GM19324 (cell line): ENCODE measurements at regions not wholly inside any gene's neighbourhood (a gene's known extent, or its start where the extent isn't known, plus 50 kb on each side); places are given as distances from the start of the nearest gene placed in this dataset.
A peak's percentile ranks its signal among the peaks of the same experiment; 100 is the strongest.
"Not testable (repeated sequence)": the region's sequence is repeated elsewhere in the genome, so short reads cannot be mapped to it uniquely, and the experiment has no call there.

Source experiments
- ATAC-seq: cut with Tn5 transposase; IDR thresholded peaks from one replicate; pipeline ENCODE4 v1.9.1; 2021; ENCODE audit warnings: mild to moderate bottlenecking, moderate library complexity; ENCODE audit not compliant: unreplicated experiment, low FRiP score

DNA sequence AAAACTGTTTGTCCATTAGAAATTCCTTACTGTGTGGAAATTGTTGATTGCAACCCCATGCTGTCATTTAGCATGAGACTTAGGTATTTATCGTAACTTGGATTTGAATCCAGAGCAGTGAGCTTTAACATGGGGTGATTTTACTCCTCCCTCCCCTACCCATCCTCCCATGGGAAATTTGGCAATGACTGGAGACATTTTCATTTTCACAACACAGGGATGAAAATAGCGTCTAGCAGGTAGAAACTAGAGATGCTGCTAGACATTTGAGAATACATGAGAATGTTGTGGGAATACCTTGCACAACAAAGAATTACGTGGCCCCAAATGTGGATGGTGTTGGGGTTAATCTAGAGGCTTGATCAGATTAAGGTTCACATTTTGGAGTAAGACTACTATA lies 191.3 kb upstream of the MPDZ start:
- ATAC-seq = no peak

DNA sequence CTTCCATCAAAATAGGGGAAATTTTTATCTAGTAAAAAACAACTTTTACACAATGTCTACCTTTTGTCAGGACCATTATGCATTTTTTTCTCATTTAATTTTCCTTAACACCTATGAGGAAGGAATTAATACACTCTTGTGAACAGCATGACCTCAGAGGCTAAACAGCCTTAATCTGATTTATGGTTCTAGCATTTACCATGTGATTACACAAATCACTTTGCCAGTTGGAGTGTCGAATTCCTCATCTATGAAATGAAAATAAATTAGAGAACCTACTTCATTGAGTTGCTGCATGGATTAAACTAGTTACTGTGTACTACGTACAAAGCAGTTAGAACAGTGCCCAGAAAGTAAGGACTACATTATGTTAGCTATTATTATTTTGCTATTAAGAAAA lies 187.7 kb upstream of the MPDZ start:
- no peak for ATAC-seq

DNA sequence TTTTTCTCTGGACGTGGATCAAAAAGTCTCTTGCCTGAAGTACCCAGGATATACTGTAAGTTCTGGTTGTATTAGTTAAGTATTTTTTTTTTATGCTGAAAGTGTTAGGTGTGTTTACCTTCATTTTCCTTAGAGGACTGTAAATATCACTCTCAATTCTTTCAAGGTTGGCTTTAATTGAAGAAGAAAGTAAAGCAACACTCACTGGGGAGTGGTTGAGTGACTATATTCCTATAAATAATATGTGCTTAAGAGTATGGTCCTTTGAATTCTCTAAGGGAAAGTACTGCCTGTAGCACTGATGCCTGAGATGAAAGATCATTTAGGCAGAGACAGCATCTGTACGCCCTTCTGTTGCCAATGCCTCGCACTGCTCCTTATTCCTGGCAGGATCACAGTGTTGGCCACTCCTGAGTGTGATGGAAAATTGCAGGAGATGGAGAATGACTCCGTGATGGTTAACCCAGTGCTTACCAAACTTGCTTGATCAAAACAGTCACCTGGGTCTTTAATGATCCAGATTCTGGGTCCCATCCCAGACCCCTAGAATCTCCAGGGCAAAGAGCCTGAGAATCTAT lies 182.0 kb upstream of the MPDZ start:
- ATAC-seq = no peak

DNA sequence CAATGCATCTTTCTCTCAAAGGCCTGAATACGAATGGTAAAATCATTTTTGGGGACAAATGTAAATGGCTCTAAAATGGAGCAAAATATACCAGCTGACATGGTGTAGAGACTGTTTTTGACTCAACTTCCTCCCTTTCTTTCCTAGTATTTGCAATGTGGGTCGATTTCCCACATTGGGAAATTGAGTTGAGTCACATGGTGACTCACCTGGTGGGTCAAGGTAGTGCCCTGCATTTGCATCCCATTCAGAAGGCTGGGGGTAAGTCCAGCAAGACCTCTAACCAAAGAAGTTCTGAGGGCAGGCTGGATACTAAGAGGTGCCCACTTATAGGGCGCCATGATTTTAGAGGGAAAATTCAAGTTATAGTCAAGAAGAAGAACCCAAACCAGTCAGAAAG lies 179.6 kb upstream of the MPDZ start:
- ATAC-seq = no peak

DNA sequence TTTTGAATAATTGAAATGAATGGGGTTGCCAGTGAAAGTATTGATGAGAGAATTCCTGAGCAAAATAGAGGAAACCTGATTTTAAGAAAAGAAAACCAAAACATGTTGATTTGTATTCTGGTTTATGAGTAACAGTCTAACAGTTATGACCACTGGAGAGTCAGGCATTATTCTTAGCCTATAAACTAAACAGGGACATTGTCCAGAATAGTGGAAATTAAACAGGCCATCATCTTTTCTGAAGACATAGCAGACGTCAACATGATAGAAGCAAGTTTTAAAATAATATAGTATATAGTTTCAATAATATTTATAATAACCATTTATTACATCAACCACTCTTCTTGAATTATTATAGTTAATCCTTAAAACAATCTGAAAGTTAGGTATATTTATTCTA lies 178.3 kb upstream of the MPDZ start:
- no peak for ATAC-seq

DNA sequence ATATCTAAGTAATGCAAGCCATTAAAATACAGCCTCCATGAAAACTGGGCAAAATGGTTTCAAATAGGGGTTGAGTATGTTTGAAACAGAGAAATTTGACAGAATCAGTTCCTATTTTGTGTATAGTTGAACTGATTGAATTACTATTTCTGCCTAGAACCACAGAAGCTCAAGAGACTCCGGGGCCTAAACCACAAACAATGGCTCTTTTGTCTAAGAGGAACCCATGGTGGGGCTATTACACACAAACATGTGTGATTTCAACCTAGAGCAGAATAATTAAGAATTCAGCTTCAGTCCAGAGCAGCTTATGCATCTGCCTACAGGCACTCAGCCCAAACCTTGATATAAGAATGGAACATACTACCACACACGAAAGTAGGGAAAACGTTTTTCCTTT lies 171.2 kb upstream of the MPDZ start:
- peak; percentile 44 for ATAC-seq

DNA sequence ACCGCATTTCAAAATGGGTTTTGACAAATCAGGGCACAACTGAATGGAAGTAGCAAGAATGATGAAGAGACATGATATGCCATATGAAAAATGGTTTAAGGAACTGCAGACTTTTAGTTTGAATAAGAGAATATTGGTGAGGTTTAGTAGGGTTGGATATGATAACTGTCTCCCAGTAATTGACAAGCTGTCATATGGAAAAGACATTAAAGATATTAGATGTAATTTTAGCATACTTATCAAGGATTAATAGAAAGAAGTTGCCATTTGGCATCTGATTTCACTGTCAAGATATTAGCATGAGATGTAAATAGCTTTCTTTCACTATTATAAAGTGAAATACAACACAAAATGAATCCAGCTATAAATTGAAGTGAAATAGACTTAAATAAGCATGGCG lies 169.0 kb upstream of the MPDZ start:
- no peak for ATAC-seq

DNA sequence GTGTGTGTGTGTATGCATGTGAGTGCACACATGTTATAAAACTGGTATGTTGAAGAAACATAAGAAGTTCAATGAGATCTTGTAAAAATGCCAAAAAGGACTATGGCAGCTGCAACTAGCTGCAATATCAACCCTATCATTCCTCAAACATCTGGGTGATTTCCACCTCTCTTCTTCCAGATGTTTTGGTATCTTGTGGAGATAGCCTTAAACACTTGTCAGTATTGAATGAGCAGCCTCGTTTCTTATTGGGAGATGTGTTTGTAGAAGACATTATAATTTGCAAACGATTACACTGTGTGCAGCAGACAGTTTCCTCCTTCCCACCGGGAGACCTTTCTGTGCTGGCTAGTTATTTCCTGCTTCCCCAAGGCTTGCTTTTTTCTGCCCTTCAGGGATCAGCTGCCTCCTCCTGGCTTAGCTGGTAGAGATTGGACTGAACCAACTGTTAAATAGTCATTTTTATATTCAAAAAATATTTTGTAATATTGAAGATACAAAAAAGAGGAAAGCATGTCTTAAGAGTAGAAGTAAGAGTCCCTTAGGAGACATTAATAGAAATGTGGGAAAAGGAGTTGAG lies 168.4 kb upstream of the MPDZ start:
- no peak for ATAC-seq

DNA sequence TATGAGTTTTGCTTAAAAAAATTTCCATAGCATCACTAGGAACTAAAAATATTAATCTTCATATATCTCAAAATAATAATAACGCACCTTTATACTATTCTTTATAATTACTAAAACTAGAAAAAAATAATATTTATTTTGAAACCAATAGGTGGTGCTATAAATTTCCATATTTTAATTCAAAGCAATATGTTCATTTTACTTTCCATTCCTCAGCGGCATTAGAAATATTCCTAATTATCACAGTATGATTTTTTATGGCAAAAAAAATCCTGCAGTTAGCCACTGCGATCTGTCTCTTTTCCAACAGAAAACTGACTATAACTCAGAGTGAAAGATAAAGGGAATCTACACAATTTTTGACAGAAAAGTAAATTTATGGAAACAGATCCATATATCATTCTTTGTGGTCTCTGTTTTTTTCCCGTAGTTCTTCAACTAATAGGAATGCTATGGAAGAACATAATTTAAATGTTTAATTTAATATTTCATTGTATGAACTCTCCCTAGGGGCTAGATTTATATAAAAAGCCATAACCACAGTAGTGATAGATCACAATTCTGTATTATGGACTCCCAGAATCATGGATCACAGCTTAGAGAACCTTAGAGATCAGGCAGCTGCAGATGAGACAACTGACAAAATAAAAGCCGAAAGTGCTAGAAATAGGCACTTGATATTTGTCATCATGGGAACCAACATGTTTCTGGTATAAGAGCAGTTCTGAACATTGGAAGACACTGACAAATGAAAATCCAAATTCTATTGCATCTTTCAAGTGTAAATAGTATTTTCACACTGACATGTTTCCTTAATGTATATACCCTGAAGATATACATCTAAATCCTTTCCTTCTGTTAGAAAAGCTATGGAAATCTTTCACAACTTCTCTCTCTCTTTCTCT lies 167.7 kb upstream of the MPDZ start:
- no peak for ATAC-seq

DNA sequence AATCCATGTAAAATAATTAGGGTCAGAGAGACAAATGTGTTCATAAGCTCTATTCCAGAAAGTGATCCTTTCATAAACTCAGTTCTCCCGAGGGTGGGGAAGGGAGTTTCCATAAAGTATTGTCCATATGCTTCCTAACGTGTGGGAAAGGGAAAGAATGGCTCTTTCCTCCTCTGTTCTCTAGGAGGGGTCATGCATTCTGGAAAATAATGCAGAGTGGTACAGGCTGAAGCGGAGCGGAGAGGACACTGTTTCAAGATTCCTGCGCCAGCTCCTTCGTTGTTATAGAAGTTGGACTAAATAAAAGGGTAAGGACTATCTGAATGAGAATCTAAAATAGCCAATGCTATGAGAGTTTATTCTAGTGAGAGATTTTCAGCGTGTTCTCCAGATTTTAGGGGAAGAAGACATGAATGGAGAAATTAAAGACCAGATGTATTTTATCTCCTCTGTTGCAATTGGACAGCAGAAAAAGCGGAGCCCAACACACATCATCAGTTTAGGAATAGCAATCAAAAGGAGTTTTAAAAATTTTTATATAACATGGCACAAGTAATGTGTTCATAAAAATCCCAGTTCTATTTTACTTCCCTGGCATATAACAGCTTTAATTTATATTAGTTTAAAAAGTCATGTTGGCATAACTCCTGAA lies 166.9 kb upstream of the MPDZ start:
- no peak for ATAC-seq

DNA sequence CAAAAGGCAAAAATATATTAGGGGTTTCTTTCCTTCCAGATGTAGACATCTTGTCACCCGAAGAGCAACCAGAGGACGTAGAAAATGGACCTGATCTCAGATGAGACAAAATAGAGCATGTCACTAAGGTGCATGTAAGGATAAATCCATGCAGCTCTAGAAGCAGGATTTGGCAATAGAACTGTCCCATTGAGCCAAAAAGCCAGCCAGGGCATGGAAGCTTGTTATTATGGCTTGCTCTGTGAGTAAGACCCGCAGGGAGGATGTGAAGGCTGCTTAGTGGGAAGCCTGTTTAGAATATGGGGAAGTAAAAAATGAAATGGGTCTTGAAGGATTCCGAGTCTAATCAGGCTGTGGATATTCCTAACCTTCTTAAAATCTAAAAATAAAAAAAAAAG lies 165.6 kb upstream of the MPDZ start:
- ATAC-seq = no peak

DNA sequence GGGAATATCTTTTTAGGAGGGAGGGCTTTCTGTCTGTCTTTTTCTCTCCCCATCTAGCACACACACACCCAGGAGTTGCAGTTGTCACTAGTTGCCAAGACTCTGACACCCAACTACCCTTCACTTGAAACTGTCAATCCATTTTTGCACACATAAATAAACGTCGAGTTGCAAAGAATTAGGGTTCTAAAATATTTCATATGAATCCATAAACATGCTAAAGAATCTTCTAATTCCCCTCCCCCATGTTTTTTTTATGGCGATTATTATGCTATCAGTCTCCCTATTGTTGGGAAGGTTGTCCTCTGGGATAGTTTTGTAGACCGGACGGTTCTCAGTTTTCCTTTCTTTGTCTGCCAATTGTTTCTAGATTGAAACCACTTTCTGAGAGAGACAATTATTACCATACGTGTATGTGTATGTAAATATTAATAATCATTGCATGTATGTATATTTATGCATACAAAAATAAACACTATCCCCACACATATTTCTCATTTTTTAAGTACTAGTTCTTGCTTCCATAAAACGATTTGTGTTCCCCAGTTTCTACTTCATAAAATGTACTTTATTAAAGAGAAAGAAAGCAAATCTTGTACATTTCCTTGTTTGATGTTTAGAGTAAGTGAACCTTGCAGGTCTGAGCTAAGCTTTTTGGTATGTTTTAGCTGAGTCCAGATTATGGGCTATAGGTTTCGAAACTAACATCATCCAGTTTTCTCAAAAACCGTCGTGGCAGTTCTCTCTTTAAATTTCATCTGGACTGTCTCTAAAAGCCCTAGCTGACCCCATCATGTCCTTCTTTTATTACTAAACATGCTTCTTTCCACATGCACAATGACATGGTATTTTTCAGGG lies 165.0 kb upstream of the MPDZ start:
- ATAC-seq = no peak

DNA sequence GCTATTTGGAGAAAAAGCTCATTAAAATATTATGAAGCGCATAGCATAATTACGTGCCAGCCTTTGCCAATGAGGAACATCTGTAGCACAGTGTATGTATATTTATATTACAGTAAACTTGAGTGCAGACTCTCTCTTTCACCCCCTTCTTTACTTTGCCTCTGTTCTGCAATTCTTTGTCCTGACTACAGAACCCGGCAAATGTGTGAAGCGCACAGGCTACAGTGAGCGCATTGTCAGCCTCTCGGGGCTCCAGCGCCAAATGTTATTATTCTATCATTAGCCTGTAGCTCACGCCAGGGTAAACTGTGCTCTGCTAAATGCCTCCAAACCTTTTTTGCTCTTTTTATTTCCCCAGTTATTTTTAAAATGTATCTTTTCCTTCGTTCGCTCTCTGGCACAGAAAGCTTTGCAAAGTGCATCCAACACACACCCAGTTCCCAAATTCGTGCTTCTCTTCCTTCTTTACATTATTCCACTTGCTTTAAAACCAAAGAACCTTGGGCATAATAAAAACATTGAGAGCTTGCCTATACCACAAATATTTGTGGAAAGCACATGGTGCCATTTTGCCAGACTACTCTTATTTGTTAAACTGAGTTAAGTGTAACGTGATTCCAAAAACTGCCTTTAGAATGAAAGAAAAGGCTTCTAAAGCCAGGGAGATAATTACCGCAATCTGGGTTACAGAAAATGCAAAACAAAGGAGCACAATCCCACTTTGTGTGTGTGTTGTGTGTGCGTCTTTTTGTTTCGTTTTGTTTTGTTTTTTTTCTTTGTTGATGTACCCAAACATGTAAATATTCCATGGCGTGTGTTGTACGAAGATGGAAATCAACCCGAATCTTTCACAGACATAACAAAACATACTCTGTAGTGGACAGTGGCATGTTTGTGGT lies 164.1 kb upstream of the MPDZ start:
- ATAC-seq = no peak

DNA sequence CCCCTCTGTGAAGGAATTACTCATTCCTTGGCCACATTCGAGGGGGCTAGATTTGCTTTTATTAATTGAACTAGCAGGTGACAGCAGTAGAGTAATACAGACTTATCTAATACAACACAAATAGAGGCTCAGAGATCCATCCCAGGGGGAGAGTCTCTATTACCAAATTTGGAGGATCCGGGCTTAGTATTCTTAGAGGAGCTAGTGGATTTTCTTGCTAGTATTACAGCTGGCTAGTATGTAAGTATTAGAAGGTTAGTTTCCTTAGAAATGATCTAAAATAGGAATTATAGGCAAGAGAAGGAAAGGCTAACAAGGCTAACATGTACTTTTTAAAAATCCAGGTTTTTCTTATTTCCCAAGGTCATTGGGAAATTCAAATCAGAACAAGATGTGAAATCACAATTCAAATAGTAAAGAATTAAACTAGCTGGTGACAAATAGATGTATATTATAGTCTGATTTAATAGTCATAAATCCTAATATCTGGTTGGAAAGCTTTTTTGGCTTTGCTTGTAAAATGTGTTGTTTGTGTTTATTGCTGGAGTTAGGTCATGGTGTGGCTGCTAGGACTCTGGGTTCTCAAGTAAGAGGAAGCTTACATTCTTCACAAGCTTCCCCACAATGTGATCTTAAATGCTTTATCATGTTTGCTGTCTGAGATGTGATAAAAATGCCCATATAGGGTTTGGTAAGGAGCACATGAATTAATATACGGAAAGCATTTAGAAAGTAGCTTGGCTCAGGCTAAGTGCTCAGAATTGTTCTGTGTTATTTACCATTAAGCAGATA lies 160.4 kb upstream of the MPDZ start:
- ATAC-seq = no peak

DNA sequence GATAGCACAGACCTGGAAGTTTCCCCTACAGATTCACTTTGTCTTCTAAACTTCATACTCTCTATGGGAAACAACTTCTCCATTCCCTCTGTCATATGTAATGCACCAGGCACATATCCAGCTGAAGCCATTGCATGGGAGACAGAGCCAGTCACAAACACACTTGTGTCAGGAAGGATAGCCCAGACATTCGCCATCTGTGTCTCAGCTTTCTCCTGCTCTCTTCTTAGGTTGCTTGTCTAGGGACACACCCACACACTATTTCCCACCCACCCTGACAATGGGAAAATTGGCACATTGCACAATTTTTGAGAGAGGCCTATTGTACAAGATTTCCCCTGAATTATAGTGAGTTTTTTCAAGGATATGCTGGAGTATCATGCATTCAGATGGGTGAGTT lies 158.4 kb upstream of the MPDZ start:
- ATAC-seq = no peak

DNA sequence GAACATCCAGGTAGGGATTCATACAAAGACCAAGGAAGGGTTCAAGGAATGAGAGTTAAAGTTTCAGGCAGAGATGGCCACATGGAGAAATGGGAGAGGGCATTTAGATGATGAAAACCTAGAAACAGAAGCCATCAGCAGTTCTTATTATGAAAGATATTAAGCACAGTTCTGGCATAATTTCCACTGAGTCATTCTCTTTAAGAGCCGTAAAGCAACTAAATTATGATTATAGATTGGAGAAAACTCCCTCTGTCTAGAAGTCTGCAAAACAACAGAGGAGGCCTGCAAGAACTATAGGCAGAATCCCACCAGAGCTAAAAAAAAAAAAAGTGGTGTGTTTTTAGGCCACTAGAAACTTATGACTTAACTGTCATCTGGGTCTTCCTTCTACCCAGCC lies 157.1 kb upstream of the MPDZ start:
- ATAC-seq = no peak

DNA sequence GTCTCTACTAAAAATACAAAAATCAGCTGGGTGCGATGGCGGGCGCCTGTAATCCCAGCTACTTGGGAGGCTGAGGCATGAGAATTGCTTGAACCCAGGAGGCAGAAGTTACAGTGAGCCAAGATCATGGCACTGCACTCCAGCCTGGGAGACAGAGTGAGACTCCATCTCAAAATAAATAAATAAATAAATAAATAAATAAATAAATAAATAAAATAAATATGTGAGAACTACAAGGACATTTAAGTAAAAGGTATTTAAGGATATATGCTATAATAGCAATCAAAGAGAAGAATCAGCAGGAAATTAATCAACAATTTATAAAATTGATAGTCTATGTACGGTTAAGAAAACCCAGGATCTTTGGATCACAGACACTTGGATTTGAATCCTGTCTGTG lies 154.0 kb upstream of the MPDZ start:
- ATAC-seq = not testable (repeated sequence)

DNA sequence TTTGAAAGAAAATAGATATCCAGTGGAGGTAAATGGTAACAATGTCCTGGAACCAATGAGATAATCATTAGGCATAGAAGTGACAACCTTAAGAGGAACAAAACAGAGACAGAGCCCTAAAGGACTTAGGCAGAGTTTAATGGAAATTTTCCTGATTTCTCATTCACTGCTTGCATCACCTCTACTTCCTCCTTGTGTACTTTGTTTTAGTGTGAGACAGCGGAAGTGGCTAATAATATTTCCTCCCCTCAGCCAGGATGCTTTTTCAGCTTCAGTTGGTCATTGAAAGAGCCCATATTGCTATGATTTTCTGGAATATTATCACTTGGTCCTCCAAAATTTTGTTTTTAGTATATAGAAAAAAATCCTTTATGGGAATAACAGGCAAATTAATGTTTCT lies 153.4 kb upstream of the MPDZ start:
- no peak for ATAC-seq

DNA sequence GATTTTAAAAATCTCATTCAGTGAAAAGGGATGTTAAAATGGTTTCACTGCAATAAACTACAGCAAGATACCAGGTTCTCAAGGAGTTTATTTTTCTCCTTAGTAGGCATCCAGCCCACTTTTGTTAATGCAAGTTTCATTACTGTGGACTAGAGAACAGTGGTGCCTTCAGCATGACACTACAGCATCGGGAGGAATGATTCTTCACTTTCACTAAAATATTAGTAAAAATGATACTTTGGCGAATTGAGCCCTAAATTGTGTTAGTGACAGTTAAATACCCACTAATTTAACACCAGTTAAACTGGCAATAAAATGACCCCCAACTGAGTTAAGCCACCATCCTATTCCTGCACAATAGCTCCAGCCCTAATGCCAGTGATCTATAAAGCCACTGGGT lies 152.2 kb upstream of the MPDZ start:
- no peak for ATAC-seq
